HG03520 (cell line): ENCODE measurements at regions not wholly inside any gene's neighbourhood (a gene's known extent, or its start where the extent isn't known, plus 50 kb on each side); places are given as distances from the start of the nearest gene placed in this dataset.
A peak's percentile ranks its signal among the peaks of the same experiment; 100 is the strongest.

Experiments used
- ATAC-seq: cut with Tn5 transposase; IDR thresholded peaks from one replicate; pipeline ENCODE4 v1.9.1; 2021; ENCODE audit warnings: mild to moderate bottlenecking, moderate library complexity; ENCODE audit not compliant: unreplicated experiment

GRCh38 chr6:6912817-6913744, 194.7 kb upstream of the RREB1 start:
- ATAC-seq = no peak

- ATAC-seq = no peak
Observed at GRCh38 chr6:6915219-6915618, 192.5 kb upstream of the RREB1 start.

GRCh38 chr6:6915813-6916547, 191.8 kb upstream of the RREB1 start:
- no peak for ATAC-seq

GRCh38 chr6:6916598-6916997, 191.2 kb upstream of the RREB1 start:
- ATAC-seq = no peak

- peak; percentile 89 for ATAC-seq
Observed at GRCh38 chr6:6918216-6918983, 189.4 kb upstream of the RREB1 start.

GRCh38 chr6:6919173-6919572, 188.6 kb upstream of the RREB1 start:
- no peak for ATAC-seq

- no peak for ATAC-seq
Observed at GRCh38 chr6:6920114-6920986, 187.4 kb upstream of the RREB1 start.

- no peak for ATAC-seq
Observed at GRCh38 chr6:6920987-6921313, 186.8 kb upstream of the RREB1 start.

- ATAC-seq = no peak
Observed at GRCh38 chr6:6922166-6922565, 185.6 kb upstream of the RREB1 start.

- ATAC-seq = no peak
Observed at GRCh38 chr6:6923605-6924004, 184.2 kb upstream of the RREB1 start.

GRCh38 chr6:6924708-6925107, 183.1 kb upstream of the RREB1 start:
- no peak for ATAC-seq

- no peak for ATAC-seq
Observed at GRCh38 chr6:6925391-6926164, 182.2 kb upstream of the RREB1 start.

GRCh38 chr6:6926856-6927255, 180.9 kb upstream of the RREB1 start:
- no peak for ATAC-seq

- no peak for ATAC-seq
Observed at GRCh38 chr6:6927521-6928361, 180.0 kb upstream of the RREB1 start.

GRCh38 chr6:6930223-6930880, 177.4 kb upstream of the RREB1 start:
- no peak for ATAC-seq

GRCh38 chr6:6931071-6932025, 176.4 kb upstream of the RREB1 start:
- no peak for ATAC-seq

GRCh38 chr6:6932341-6932740, 175.4 kb upstream of the RREB1 start:
- no peak for ATAC-seq
